IPS DF 4.7 (cell line): ENCODE measurements at regions not wholly inside any gene's neighbourhood (a gene's known extent, or its start where the extent isn't known, plus 50 kb on each side); places are given as distances from the start of the nearest gene placed in this dataset.

Source experiments
- DNase-seq: peaks from one replicate; pipeline ENCODE4 v3.0.0-alpha.2; 2013; ENCODE audit warnings: low spot score; ENCODE audit errors: extremely low read depth

GRCh38 chr10:88126699-88127098 is 263.3 kb downstream of the PTEN start:
- DNase-seq, result no peak

GRCh38 chr10:88127269-88127668 is 263.8 kb downstream of the PTEN start:
- DNase-seq, result no peak

- no peak for DNase-seq
These were observed 264.3 kb downstream of the PTEN start for GRCh38 chr10:88127766-88128165.

- DNase-seq, result no peak
These were observed 265.6 kb downstream of the PTEN start for GRCh38 chr10:88129013-88129412.

- DNase-seq, result no peak
These were observed 267.5 kb downstream of the PTEN start for GRCh38 chr10:88130912-88131311.

- no peak for DNase-seq
These were observed 268.2 kb downstream of the PTEN start for GRCh38 chr10:88131511-88132139.

- DNase-seq, result no peak
These were observed 273.3 kb downstream of the PTEN start for GRCh38 chr10:88136712-88137111.

GRCh38 chr10:88138319-88138848 is 275.0 kb downstream of the PTEN start:
- DNase-seq, result no peak

GRCh38 chr10:88147000-88147798 is 283.8 kb downstream of the PTEN start:
- DNase-seq, result no peak

- DNase-seq, result no peak
These were observed 286.5 kb downstream of the PTEN start for GRCh38 chr10:88149906-88150305.

- DNase-seq, result no peak
These were observed 286.9 kb downstream of the PTEN start for GRCh38 chr10:88150339-88150738.

GRCh38 chr10:88152728-88153133 is 289.3 kb downstream of the PTEN start:
- no peak for DNase-seq

GRCh38 chr10:88154596-88155250 is 291.3 kb downstream of the PTEN start:
- DNase-seq, result no peak

GRCh38 chr10:88156341-88156740 is 292.9 kb downstream of the PTEN start:
- no peak for DNase-seq

GRCh38 chr10:88157981-88158465 is 294.6 kb downstream of the PTEN start:
- DNase-seq, result no peak

GRCh38 chr10:88158526-88159122 is 295.2 kb downstream of the PTEN start:
- no peak for DNase-seq

- no peak for DNase-seq
These were observed 295.9 kb downstream of the PTEN start for GRCh38 chr10:88159127-88159829.

- DNase-seq, result no peak
These were observed 297.6 kb downstream of the PTEN start for GRCh38 chr10:88161070-88161469.

- DNase-seq, result no peak
These were observed 298.3 kb downstream of the PTEN start for GRCh38 chr10:88161756-88162155.

GRCh38 chr10:88162852-88163251 is 299.4 kb downstream of the PTEN start:
- DNase-seq, result no peak

- no peak for DNase-seq
These were observed 300.1 kb downstream of the PTEN start for GRCh38 chr10:88163572-88163971.
